Islet of Langerhans (tissue), 1 donor: ENCODE measurements at regions not wholly inside any gene's neighbourhood (a gene's known extent, or its start where the extent isn't known, plus 50 kb on each side); places are given as distances from the start of the nearest gene placed in this dataset.
"Not testable (repeated sequence)": the region's sequence is repeated elsewhere in the genome, so short reads cannot be mapped to it uniquely, and the experiment has no call there.

Source experiments
- FAIRE-seq: peaks from one replicate; lab custom pipeline; 2011; peaks lifted over from hg19 to GRCh38; lab: Jason Lieb, UNC

DNA sequence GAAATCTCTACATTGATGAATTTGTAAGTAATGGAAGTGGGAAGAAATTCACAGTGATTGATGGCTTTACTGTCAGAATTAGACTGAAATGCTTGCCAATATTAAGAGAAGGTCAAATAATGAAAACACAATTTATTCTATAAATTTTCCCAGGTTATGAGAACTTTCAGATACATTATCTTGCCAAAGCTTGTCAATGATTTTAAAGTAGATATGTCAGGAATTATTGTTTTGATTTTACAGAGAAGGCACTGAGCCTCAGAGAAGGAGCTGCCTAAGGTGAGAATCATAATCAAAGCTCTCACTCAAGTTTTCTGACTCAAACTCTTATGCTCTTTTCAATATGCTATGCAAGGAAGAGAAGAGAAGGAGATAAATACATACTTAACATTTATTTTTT is 564.0 kb upstream of the RGMB start:
- no peak for FAIRE-seq

DNA sequence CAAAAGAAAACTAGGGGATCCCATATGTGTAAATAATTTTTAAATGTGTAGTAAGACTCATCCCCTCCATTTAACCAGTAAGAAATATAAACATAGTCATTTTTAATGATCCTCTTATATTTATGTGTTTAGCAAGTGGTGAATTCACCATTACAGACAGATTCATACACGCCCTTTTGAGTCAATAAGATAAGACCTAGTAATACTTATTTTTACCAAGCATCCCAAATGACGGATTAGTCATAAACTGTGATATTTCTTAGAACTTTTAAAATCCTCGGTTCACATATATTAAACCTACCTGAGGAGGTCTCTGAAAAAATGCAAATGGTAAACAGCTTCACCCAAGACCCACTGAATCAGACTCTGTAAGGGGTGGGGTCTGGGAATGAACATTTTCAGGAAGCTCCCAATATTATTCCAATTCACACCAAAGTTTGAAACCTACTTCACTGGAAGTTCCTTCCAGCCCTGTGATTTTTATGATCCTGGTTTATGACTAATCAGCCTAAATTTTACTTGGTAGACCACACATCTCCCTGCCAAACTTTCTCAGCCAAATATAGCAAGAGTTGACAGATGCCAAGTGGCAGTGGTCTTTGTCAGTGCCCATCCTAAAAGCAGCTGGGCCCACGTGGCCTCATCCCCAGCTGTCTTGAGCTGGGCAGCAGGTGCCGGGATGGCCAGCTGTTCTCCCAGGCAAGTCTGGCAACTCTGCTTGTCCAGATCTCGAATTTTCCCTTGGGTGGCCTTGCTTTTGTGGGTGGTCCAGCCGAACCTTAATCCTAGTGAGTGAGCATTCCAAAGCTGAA is 559.0 kb upstream of the RGMB start:
- FAIRE-seq = no peak

DNA sequence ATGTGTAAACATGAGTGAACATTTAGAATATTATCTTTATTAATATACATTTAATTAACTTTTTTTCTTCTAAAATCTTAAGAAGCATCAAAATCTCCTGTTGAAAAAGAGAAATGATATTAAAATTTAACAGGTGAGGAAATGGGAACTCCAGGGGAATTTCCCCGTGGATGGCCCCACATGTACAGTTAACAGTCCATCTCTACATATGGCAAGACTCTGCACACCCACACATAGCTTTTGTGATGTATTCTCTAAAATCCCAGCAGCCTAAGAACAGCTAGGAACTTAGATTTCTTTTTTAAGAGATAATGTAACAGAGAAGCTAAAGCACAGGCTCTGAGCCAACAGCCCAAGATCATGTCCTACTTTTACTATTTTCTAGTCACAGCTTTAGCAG is 556.3 kb upstream of the RGMB start:
- FAIRE-seq = no peak

DNA sequence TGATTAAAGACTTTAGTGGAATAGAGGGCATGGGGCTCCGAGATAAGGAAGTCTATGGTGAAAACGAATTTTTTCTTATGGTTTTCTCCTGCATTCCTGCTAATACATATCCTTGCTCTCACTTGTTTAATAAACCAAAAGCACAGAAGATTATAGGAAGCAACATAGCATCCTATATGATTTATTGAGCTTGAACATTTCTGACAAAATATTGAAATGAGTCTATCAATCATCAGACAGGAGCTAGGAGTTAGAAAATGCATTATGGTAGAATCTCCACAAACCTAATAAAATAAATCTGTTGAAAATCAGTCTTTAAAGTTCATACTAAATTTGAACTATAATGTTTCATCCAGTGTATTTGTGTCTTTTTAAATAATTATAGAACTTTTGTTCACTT is 554.6 kb upstream of the RGMB start:
- no peak for FAIRE-seq

DNA sequence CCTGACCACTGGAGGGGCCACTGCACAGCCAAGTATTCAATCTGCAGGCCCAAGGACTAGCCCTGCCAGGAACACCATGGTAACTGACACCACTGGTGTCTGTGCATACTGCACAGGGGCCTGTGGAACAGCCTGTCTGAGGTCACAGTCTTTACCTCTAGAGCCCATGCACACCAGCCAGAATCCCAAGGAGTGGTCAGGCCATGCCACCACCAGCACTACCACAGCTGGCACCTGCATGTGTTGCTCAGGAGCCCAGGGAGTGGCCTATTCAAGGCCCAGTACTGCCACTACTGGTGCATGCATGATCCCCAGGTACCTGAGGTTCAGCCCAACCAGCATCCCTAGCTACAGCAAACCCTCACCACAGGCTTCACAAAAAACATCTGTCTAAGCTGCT is 546.0 kb upstream of the RGMB start:
- no peak for FAIRE-seq

DNA sequence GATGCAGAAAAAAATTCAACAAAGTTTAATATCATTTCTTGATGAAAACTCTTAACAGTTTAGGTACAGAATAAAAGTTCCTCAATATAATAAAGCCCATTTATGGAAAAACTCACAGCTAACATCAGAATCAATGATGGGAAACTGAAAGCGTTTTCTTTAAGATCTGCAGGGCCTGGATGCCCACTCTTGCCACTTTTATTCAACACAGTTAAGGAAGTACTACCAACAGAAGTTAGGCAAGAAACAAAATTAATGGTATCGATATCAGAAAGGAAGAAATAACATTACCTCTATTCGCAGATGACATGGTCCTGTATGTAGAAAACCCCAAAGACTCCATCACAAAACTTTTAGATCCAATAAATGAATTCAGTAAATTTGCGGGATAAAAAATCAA is 542.4 kb upstream of the RGMB start:
- no peak for FAIRE-seq

DNA sequence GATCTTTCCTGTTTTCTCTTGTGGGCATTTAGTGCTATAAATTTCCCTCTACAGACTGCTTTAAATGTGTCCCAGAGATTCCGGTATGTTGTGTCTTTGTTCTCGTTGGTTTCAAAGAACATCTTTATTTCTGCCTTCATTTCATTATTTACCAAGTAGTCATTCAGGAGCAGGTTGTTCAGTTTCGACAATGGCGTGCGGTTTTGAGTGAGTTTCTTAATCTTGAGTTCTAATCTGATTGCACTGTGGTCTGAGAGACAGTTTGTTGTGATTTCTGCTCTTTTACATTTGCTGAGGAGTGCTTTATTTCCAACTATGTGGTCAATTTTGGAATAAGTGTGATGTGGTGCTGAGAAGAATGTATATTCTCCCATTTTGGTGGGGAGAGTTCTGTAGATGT is 535.7 kb upstream of the RGMB start:
- not testable (repeated sequence) for FAIRE-seq

DNA sequence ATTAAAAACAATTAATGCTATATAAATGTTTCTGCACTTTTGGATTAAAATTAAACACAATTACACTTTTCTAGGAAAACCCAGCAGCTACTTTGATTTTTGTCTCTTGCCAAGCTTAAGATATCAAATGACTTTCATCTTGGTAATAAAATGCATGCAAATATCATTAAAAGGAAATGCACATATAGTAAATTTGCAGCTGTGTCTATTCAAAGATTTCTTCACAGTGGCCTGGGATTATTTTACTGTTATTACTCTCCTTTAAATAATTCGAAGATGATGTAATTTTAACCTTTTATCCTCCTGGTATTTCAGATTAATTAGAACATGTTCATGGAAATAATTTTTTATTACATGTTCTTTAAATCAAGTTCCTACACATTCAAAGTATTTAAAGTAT is 529.5 kb upstream of the RGMB start:
- FAIRE-seq = no peak

DNA sequence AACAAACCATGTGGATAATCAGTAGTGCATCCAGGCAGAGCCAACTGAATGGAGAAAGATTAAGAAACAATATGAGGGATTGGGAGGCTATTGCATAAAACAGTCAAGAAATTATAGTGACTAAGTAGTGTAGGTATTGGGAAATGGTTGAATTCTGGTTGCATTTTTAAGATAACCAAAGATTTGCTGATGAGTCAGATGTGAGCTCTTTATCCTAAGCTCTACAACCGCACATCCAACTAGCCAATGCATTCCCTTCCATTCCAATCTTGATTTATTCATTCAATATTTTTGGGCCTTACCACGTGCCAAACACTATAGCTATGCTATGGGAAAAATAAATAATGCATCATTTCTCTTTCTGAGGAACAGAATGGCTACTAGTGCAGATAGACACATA is 524.5 kb upstream of the RGMB start:
- FAIRE-seq = no peak

DNA sequence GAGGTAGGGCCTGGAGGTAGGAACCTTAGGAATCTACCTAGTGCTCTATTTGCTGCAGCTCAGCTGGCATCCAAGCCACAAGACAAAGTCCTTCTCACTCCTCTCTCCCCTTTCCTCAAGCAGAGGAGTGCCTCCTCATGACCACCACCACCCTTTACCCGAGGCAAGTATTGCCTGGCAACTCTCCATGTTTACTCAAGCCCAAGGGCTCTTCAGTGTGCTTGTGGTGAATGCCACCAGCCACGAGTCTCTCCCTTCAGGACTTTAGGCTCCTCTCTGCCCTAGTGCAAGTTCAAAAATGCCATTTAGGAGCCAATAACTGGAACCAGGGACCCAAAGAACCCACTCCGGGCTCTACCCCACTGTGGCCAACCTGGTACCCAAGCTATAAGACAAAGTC is 514.5 kb upstream of the RGMB start:
- FAIRE-seq = no peak

DNA sequence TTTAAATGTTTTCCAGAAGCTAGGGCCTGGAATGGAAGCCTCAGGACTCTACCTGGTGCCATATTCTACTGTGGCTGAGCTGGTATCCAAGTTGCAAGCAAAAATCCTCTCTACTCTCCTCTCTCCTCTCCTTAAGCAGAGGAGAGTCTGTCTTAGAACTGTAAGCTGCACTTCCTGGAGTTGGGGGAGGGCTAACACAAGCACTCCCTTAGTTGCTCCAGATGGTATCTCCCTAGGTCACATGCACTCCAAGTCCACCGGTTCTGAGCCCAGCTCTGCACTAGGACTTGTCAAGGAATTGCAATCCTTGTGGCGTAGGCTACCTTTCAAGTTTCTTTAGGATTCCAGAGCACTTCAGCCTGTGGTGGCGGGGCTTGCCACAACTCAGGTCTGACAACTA is 513.9 kb upstream of the RGMB start:
- no peak for FAIRE-seq

DNA sequence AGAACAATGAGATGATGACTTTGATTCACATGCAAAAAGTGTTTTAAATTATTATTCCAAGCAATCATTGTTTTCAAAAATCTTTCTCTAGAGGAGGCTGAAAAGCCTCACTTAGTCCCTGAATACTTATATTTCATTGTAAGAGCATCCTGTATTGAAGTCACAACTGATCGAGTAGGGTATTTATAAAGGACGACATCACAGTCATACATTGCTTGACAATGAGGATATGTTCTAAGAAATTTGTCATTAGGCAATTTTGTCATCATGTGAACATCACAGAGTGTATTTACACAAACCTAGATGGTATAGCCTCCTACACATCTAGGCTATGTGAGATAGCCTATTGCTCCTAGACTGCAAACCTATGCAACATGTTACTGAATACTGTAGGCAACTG is 510.4 kb upstream of the RGMB start:
- FAIRE-seq = no peak

DNA sequence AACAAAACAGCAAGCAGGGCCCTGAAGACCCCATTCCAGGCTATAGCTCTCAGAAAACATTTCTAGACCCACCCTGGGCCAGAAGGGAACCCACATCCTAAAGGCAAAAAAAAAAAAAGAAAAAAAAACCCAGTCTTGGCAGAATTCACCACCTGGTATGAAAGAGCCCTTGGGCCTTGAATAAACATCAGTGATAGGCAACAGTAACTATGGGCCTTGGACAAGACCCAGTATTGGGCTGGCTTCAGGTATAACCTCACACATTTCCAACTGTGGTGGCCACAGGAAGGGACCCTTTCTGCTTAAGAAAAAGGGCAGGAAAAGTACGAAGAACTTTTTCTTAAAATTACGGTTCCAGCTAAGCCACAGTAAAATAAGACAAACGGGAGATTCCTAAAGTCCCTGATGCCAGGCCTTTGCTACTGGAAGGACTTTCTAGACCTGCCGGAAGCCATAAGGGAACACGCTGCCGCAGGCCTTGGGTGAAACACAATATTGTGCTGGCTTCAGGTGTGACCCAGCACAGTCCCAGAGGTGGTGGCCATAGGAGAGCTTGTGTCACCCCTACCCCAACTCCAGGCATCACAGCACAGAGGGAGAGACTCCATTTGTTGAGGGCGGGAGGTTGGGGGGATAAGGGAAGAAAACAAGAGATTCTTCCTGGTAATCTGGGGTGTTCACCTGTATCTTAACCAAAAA is 505.2 kb upstream of the RGMB start:
- no peak for FAIRE-seq

DNA sequence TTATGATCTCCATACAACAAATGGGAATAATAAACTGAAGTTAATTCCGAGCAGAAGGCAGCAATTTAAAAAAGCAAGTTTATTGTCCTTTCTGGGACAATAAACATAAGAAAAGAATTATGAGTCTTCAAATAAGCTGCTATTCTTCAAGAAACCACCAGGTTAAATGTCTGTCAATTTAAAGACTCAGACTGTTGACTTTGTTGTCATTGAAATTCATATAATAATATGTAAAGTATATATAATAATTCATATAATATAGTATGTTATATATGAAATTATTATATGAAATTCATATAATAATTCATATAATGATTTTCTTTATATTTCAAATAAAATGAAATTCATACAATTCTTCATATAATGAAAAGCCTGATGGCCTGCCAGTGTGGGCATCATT is 497.5 kb upstream of the RGMB start:
- no peak for FAIRE-seq

DNA sequence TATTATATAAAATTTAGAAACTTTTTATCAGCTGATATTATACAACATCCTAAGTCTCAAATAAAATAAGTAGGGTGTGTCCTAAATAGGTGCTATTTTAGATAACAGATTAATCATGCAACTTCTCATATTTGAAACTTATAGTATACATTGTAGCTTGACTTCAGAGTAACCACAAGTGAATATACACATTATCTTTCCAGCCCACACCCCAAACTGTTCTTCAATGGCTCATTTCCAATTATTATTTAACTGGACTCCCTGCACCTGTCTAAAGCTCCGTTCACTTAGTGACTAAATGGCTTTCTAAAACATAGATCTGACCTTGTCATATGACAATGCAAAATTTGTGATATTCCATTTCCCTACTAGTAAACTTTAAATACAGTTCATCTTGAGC is 490.9 kb upstream of the RGMB start:
- no peak for FAIRE-seq

DNA sequence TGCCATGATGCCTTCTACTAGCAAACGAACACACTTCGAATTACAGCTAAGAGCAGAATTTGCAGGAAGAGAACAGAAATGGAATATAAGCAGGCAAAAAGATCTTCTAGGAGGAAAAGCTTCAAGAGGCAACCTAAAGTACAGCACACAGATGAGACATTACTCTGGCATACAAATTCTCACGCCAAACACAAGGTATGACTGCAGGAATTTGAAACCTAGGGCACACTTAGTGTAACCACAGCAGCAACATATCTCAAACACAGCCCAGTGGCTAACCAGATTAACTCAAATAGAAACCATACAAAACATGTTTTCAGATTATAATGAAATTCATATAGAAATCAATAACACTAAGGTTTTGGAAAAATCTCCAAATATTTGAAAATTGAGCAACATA is 481.0 kb upstream of the RGMB start:
- no peak for FAIRE-seq

DNA sequence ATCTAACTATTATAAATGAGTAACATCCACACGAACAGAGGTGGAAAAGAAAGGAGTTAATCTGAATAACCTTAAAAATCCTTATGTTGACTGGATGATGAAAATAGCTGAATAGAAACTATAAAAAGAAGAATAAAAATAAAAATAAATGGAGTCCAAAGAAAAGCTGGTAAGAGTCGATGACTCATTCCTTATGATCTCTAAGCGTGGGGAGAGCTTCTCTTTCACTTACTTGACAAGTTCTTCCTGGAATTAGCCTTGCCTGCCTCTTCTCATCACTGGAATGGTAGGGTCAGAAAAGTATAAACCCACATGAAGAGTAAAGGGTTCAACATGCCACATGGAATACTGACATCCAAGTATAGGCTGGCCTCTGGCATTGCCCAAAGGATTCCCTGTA is 477.0 kb upstream of the RGMB start:
- no peak for FAIRE-seq

DNA sequence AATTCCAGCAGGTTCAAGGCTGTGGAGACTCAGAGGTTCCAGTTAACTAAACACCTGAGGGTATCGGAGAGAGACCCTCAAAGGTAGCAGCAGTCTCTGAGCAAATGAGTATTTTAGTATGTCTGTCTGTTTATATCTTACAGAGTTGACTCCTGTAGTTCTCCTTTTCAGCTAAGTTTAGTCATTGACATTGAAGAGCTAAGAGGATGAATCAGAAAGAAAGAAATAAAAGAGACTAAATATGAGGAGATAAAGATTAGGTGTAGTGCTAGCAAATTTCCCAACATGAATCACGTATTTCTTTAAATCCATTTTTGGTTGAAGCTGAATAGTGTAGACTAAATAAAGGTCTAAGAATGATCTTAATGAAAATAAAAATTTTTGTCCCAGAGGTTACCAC is 474.0 kb upstream of the RGMB start:
- no peak for FAIRE-seq

DNA sequence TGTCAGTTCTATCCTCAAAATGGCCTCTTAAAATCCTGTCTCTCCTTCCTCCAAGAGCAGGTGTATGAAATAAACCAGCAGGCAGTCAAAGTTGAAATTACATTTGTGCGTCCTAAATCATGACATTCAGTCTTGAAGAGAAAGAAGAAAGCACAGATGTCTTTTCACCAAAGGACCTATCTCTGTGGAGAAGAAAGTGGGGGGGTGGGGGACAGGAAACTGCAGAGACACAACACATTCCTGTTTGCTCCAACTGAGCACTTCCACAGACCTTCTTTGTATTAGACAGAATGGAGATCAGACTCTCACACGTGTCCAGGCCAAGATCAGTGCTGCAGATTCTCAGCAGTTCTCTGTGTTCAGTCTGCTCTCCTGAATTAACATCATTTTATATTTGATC is 471.9 kb upstream of the RGMB start:
- no peak for FAIRE-seq

DNA sequence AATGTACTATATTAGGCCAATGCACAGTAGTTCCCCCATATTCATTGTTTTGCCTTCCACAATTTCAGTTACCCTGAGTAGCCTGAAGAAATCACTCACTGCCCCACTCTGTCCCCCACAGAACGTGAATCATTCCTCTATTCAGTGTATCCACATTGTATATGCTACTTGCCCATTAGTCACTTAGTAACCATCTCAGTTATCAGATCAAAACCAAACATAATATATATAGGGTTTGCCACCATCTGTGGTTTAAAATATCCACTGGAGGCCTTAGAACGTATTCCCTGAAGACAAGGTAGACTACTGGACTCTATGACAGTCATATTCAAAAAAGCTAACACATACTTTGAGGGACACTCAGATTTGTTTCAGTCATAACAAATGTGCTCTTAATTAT is 465.7 kb upstream of the RGMB start:
- no peak for FAIRE-seq

DNA sequence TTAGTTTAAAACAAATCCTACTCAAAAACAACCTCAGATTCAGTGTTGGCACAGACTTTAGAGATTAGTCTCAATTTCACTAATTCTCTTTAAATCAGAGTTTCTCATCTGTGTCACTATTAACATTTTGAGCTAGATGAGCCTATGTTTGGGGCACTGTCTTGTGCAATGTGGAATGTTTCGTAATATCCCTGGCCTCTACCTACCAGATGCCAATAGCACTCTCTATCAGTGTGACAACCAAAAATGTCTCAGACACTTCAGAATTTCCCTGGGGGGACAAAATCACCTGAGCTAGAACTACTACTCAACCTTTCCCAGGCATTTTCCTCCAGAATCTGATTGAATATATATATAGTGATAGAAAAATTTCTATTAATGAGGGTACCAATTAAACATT is 465.2 kb upstream of the RGMB start:
- FAIRE-seq = no peak

DNA sequence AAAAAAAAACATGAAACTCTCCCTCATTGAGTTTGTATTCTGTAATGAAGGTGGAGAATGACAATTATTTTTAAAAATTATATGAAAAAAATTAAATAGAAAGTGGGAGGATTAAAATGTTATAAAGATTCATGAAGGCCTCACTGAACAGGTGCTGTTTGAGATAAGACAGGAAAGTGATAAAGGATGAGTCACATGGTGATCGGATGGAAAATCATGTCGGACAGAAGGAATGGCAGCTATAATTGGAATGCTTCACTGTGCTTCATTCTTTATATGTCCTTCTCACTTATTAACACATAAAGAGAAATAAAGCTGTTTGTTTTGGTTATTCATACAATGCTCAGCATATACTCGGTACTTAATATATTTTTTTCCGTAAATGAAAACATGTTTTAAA is 464.5 kb upstream of the RGMB start:
- no peak for FAIRE-seq

DNA sequence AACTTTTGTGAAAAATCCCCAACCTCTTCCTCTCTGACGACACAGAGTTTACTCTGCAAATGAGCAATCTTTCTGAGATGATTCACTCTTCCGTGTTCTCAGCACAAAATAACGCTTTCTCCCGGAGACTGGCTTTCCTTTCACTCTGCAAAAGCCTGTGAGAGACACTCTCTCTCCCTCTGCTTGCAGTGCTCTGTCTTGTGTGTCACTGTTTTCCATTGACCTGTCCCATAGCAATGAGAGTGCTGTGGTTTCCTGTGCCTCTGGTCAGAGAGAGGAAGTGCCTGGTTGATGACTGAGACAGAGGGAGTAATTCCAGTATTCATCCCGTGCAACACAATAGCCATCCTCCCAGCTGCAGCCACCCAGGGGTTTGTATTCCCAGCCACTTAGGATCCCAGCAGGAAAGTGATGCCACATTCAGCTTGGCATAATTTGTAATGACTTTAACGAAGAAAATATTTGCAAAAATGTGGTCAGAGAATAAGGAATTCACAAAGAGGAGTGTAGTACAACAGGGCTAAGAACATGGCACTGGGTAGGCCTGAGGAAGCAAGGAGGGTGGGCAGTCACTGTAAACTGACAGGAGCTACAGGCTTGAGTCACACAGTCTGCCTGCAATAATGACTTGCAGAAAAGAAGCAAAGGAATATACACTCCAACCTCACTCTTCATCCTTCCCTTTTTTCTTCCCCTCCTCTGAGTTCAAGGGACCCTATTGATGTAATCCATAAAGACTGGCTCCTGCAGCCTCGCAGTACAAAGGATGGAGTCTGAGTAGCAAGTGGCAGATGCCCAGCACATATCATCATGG is 463.5 kb upstream of the RGMB start:
- no peak for FAIRE-seq
